GM12878 (cell line): ENCODE measurements at regions not wholly inside any gene's neighbourhood (a gene's known extent, or its start where the extent isn't known, plus 50 kb on each side); places are given as distances from the start of the nearest gene placed in this dataset.

ENCODE experiments used
- BCL3 ChIP-seq: IDR thresholded peaks from 2 replicates; pipeline ENCODE4 v1.6.1; 2011; ENCODE audit warnings: borderline replicate concordance, low read depth, mild to moderate bottlenecking, moderate library complexity, low read length; ENCODE audit not compliant: insufficient read depth, poor library complexity, severe bottlenecking
- CBX5 ChIP-seq: sonication (generic); IDR thresholded peaks from 2 replicates; pipeline ENCODE4 v1.6.1; 2016; ENCODE audit warnings: low read depth, moderate library complexity, mild to moderate bottlenecking, inconsistent platforms
- CEBPB ChIP-seq, 2 experiments: fragments of 150-350 bp in 1 of 2; IDR thresholded peaks; 2 replicates each; pipeline ENCODE4 v1.6.1; 2012 to 2014; ENCODE audit warnings: low read depth in 2 of 2, low read length in 2 of 2, borderline replicate concordance in 1 of 2, inconsistent platforms in 1 of 2
- CUX1 ChIP-seq: IDR thresholded peaks from 2 replicates; pipeline ENCODE4 v1.6.1; 2012; ENCODE audit warnings: improper control_type of control experiment, low read depth, low read length; ENCODE audit not compliant: insufficient replicate concordance
- E4F1 ChIP-seq: fragments of 450-650 bp; IDR thresholded peaks from 2 replicates; pipeline ENCODE4 v1.6.1; 2018; ENCODE audit warnings: borderline replicate concordance, mild to moderate bottlenecking; ENCODE audit not compliant: partially characterized antibody
- IRF4 ChIP-seq: IDR thresholded peaks from 2 replicates; pipeline ENCODE4 v1.6.1; 2011; ENCODE audit warnings: low read depth, low read length
- NR2F1 ChIP-seq: fragments of 450-650 bp; conservative IDR thresholded peaks from 2 replicates; pipeline ENCODE4 v1.6.1; 2017; ENCODE audit warnings: mild to moderate bottlenecking
- SMAD5 ChIP-seq: IDR thresholded peaks from 2 replicates; pipeline ENCODE4 v1.6.1; 2016; ENCODE audit warnings: antibody characterized with exemption, low read depth
- ZNF687 ChIP-seq: fragments of 450-650 bp; IDR thresholded peaks from 2 replicates; pipeline ENCODE4 v1.6.1; 2017; ENCODE audit warnings: mild to moderate bottlenecking, moderate library complexity
- ZZZ3 ChIP-seq: IDR thresholded peaks from 2 replicates; pipeline ENCODE4 v1.6.1; 2011; ENCODE audit warnings: low read depth; ENCODE audit not compliant: control insufficient read depth, insufficient read length

GRCh38 chr16:85191341-85191965 lies 79.2 kb upstream of the CIBAR2 start (continued):
- TF ChIP-seq ZNF687 = no peak
- no peak for TF ChIP-seq CEBPB (IDR thresholded peaks at IDR 0.05; ENCODE audit: borderline replicate concordance in 1 of 2, low read depth in 2 of 2, low read length in 2 of 2)
- no peak for TF ChIP-seq ZZZ3
- TF ChIP-seq SMAD5 = no peak
- TF ChIP-seq NR2F1 = no peak
- no peak for TF ChIP-seq IRF4
- TF ChIP-seq BCL3 = no peak
- no peak for TF ChIP-seq CBX5
- no peak for TF ChIP-seq E4F1
- no peak for TF ChIP-seq CUX1
- TF ChIP-seq, all 136 proteins: peak for 0
